DND-41 (cell line): ENCODE measurements at regions not wholly inside any gene's neighbourhood (a gene's known extent, or its start where the extent isn't known, plus 50 kb on each side); places are given as distances from the start of the nearest gene placed in this dataset.

Experiments
- ATAC-seq: fragments of 200-7000 bp; cut with Tn5 transposase; 3 replicates; pipeline ENCODE4 v1.9.1; 2021; ENCODE audit warnings: low read depth; ENCODE audit not compliant: insufficient read depth
- DNase-seq: peaks from one replicate; pipeline ENCODE4 v3.0.0-alpha.2; 2020
- H2AFZ ChIP-seq: 2 replicates; pipeline ENCODE4 v1.6.0; 2012; ENCODE audit warnings: low read depth, low read length
- H3K27ac ChIP-seq: 2 replicates; pipeline ENCODE4 v1.5.1; 2012; ENCODE audit warnings: low read length, inconsistent platforms
- H3K27me3 ChIP-seq: fragments of 200-600 bp; sonication (generic); 2 replicates; pipeline ENCODE4 v1.6.0; 2012; ENCODE audit warnings: low read length, mild to moderate bottlenecking, inconsistent platforms; ENCODE audit not compliant: insufficient read depth, poor library complexity
- H3K36me3 ChIP-seq: 2 replicates; pipeline ENCODE4 v1.5.1; 2012; ENCODE audit warnings: low read length, inconsistent platforms; ENCODE audit not compliant: insufficient read depth
- H3K4me1 ChIP-seq: 2 replicates; pipeline ENCODE4 v1.5.1; 2012; ENCODE audit warnings: mild to moderate bottlenecking, low read length; ENCODE audit not compliant: insufficient read depth
- H3K4me2 ChIP-seq: 2 replicates; pipeline ENCODE4 v1.6.0; 2012; ENCODE audit warnings: mild to moderate bottlenecking, moderate library complexity, low read length, inconsistent platforms; ENCODE audit not compliant: insufficient read depth
- H3K4me3 ChIP-seq, 2 experiments: fragments of 200-600 bp in 1 of 2; shearing (Covaris generic) in 1 of 2; 2 replicates each; pipeline ENCODE4 v1.5.1; 2012 to 2016; ENCODE audit warnings: inconsistent platforms in 2 of 2, low read length in 2 of 2, mild to moderate bottlenecking in 2 of 2, low read depth in 1 of 2, moderate library complexity in 1 of 2
- H3K79me2 ChIP-seq: 2 replicates; pipeline ENCODE4 v1.6.0; 2012; ENCODE audit warnings: low read length, inconsistent platforms; ENCODE audit not compliant: insufficient read depth
- H3K9ac ChIP-seq: 2 replicates; pipeline ENCODE4 v1.6.0; 2012; ENCODE audit warnings: low read depth, mild to moderate bottlenecking, inconsistent platforms, low read length, moderate library complexity
- H3K9me3 ChIP-seq: 2 replicates; pipeline ENCODE4 v1.5.1; 2012; ENCODE audit warnings: low read length, moderate library complexity, mild to moderate bottlenecking, inconsistent platforms; ENCODE audit not compliant: insufficient read depth, severe bottlenecking
- H4K20me1 ChIP-seq: 2 replicates; pipeline ENCODE4 v1.6.0; 2012; ENCODE audit warnings: low read length; ENCODE audit not compliant: insufficient read depth
- CTCF ChIP-seq: IDR thresholded peaks from 2 replicates; pipeline ENCODE4 v1.5.1; 2012; ENCODE audit warnings: borderline replicate concordance, low read length, moderate library complexity, mild to moderate bottlenecking; ENCODE audit not compliant: poor library complexity, severe bottlenecking; ENCODE audit errors: extremely low read depth
- EZH2 ChIP-seq: IDR thresholded peaks from 3 replicates; pipeline ENCODE4 v1.6.1; 2012; ENCODE audit warnings: borderline replicate concordance, low read depth, mild to moderate bottlenecking, moderate library complexity, low read length, inconsistent platforms; ENCODE audit not compliant: severe bottlenecking

DNA sequence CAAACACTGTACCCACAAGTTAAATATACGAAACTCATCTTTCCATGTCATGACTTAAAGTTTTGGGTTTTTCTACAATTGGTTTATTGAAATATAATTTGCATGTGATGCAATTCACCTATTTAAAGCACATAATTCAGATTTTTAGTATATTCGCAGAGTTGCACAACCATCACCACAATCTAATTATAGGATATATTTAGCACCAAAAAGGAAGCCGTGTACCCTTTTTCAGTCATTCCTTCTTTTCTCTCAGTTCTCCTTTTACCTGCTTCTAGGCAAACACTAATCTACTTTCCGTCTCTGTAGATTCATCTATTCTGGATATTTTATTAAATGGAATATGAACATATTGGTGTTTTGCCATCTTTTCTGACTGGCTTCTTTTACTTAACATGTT is 1458.1 kb upstream of the TENM4 start:
- H4K20me1 ChIP-seq: no peaks in the 10 kb centered on the region
- no peak overlapping the region for H3K4me2 ChIP-seq
- DNase-seq: no peak
- TF ChIP-seq CTCF (no peak), EZH2 (no peak)
- no peak overlapping the region for H3K9ac ChIP-seq
- no peak for ATAC-seq
- no peaks in the 10 kb centered on the region for H3K9me3 ChIP-seq
- no peak overlapping the region for H2AFZ ChIP-seq
- H3K36me3 ChIP-seq: no peaks in the 10 kb centered on the region
- H3K4me3 ChIP-seq: no peak overlapping the region
- no peak overlapping the region for H3K27ac ChIP-seq
- H3K4me1 ChIP-seq: no peaks in the 10 kb centered on the region
- no peaks in the 10 kb centered on the region for H3K79me2 ChIP-seq
- H3K27me3 ChIP-seq: no peaks in the 10 kb centered on the region

DNA sequence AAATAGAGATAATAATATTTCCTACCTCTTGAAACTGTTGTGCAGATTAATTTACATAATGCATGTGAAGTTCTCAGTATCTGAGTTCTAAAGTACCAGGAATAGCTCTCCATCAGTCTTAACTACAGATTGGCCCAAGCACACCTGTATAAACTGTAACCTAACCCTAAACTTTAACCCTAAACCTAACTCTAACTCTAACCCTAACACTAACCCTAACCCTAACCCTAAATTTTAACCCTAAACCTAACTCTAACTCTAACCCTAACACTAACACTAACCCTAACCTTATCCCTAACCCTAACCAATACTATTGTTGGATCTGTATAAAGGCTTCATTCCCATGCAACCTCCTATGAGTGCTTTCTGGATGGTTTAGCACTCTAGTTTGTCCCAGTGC is 1445.9 kb upstream of the TENM4 start:
- no peak for ATAC-seq
- DNase-seq: no peak
- Histone ChIP-seq H4K20me1 (no peaks in the 10 kb centered on the region), H3K27ac (no peak overlapping the region), H3K9ac (no peak overlapping the region), H3K9me3 (no peaks in the 10 kb centered on the region), H3K36me3 (no peaks in the 10 kb centered on the region), H3K79me2 (no peaks in the 10 kb centered on the region), H3K4me2 (no peak overlapping the region), H2AFZ (no peak overlapping the region), H3K27me3 (no peaks in the 10 kb centered on the region), H3K4me3 (no peak overlapping the region), H3K4me1 (no peaks in the 10 kb centered on the region)
- no peak for TF ChIP-seq EZH2
- no peak for TF ChIP-seq CTCF

- TF ChIP-seq CTCF (no peak), EZH2 (no peak)
- H3K9ac ChIP-seq: no peak overlapping the region
- H4K20me1 ChIP-seq: no peaks in the 10 kb centered on the region
- H3K27ac ChIP-seq: no peak overlapping the region
- ATAC-seq (no peak), DNase-seq (no peak)
- H3K4me1 ChIP-seq: no peaks in the 10 kb centered on the region
- H3K36me3 ChIP-seq: no peaks in the 10 kb centered on the region
- H3K27me3 ChIP-seq: no peaks in the 10 kb centered on the region
- H3K4me2 ChIP-seq: no peak overlapping the region
- H2AFZ ChIP-seq: no peak overlapping the region
- H3K79me2 ChIP-seq: no peaks in the 10 kb centered on the region
- no peak overlapping the region for H3K4me3 ChIP-seq
- no peaks in the 10 kb centered on the region for H3K9me3 ChIP-seq
Measured at GRCh38 chr11:80873310-80873999, 1432.6 kb upstream of the TENM4 start.
